Tibial nerve (tissue), 4 donors: ENCODE measurements at regions not wholly inside any gene's neighbourhood (a gene's known extent, or its start where the extent isn't known, plus 50 kb on each side); places are given as distances from the start of the nearest gene placed in this dataset.

Experiments used
- DNase-seq, 2 donors: peaks; one replicate each; pipeline ENCODE4 v3.0.0-alpha.2; 2019; ENCODE audit warnings: low spot score in 2 of 2
- H3K27ac ChIP-seq, 4 donors: fragments of 200-600 bp; sonication (generic) in 3 of 4; one replicate each; pipeline ENCODE4 v1.5.1; 2017 to 2019; ENCODE audit warnings: mild to moderate bottlenecking in 1 of 4
- H3K27me3 ChIP-seq, 2 donors: fragments of 200-600 bp; sonication (generic) in 1 of 2; one replicate each; pipeline versions ENCODE4 v1.5.1 to v1.6.0; 2017 to 2019
- H3K36me3 ChIP-seq, 3 donors: fragments of 200-600 bp; sonication (generic); one replicate each; pipeline ENCODE4 v1.5.1; 2018 to 2019
- H3K4me1 ChIP-seq, 4 donors: fragments of 200-600 bp; sonication (generic) in 3 of 4; one replicate each; pipeline ENCODE4 v1.5.1; 2017 to 2019
- H3K4me3 ChIP-seq, 4 donors: fragments of 200-600 bp; sonication (generic) in 3 of 4; one replicate each; pipeline ENCODE4 v1.5.1; 2017 to 2019; ENCODE audit warnings: mild to moderate bottlenecking in 1 of 4, moderate library complexity in 1 of 4
- H3K9me3 ChIP-seq, 4 donors: fragments of 200-600 bp; sonication (generic) in 3 of 4; one replicate each; pipeline ENCODE4 v1.5.1; 2017 to 2019
- CTCF ChIP-seq, 5 experiments: fragments of 200-600 bp in 3 of 5; fragments of 450-650 bp in 2 of 5; sonication (generic) in 3 of 5; IDR thresholded peaks; one replicate each; pipeline ENCODE4 v1.5.1; 2016 to 2019; ENCODE audit warnings: antibody characterized with exemption in 5 of 5, mild to moderate bottlenecking in 3 of 5, moderate library complexity in 2 of 5
- EP300 ChIP-seq, 2 donors: sonication (generic); formaldehyde crosslinking; IDR thresholded peaks; one replicate each; pipeline ENCODE4 v1.6.1; 2017; ENCODE audit warnings: antibody characterized with exemption in 2 of 2, mild to moderate bottlenecking in 1 of 2
- POLR2A ChIP-seq, 2 donors: fragments of 450-650 bp; IDR thresholded peaks; one replicate each; pipeline ENCODE4 v1.6.1; 2017; ENCODE audit warnings: antibody characterized with exemption in 2 of 2, mild to moderate bottlenecking in 2 of 2, moderate library complexity in 2 of 2
- WGBS, 2 donors: methylation state at CpG; one replicate each; pipeline ENCODE4 v1.1.5; 2018; 5-methylcytosine and 5-hydroxymethylcytosine counted together

GRCh38 chr18:986051-986450 is 81.4 kb downstream of the ADCYAP1 start:
- Histone ChIP-seq H3K4me3 (no peak overlapping the region), H3K27me3 (no peaks in the 10 kb centered on the region), H3K9me3 (no peaks in the 10 kb centered on the region), H3K27ac (no peak overlapping the region), H3K36me3 (no peaks in the 10 kb centered on the region), H3K4me1 (peaks cover 0 to 5% (median 0%) of the 10 kb centered on the region in 4 donors)
- no peak for DNase-seq
- WGBS, 2 donors: 53 to 80% methylated on average over 3 of the region's 3 CpGs
- no peak for TF ChIP-seq CTCF (IDR thresholded peaks at IDR 0.05)
- TF ChIP-seq POLR2A (IDR thresholded peaks at IDR 0.05): no peak
- no peak for TF ChIP-seq EP300 (IDR thresholded peaks at IDR 0.05)

- Histone ChIP-seq H3K27ac (no peak overlapping the region), H3K27me3 (no peaks in the 10 kb centered on the region), H3K4me3 (no peak overlapping the region), H3K36me3 (no peaks in the 10 kb centered on the region), H3K9me3 (no peaks in the 10 kb centered on the region), H3K4me1 (peaks cover 0 to 5% (median 0%) of the 10 kb centered on the region in 4 donors)
- WGBS, 2 donors: 94 to 100% methylated on average over 1 of the region's 1 CpG
- DNase-seq: no peak
- no peak for TF ChIP-seq POLR2A (IDR thresholded peaks at IDR 0.05)
- no peak for TF ChIP-seq EP300 (IDR thresholded peaks at IDR 0.05)
- TF ChIP-seq CTCF (IDR thresholded peaks at IDR 0.05): no peak
These were observed 81.9 kb downstream of the ADCYAP1 start for GRCh38 chr18:986552-986951.

GRCh38 chr18:987325-988186 is 82.9 kb downstream of the ADCYAP1 start:
- DNase-seq: no peak
- 68 to 74% methylated on average over 6 of the region's 6 CpGs for WGBS, 2 donors
- H3K27me3 ChIP-seq: no peaks in the 10 kb centered on the region
- TF ChIP-seq POLR2A (IDR thresholded peaks at IDR 0.05) (no peak), CTCF (IDR thresholded peaks at IDR 0.05) (no peak), EP300 (IDR thresholded peaks at IDR 0.05) (no peak)
- H3K36me3 ChIP-seq: no peaks in the 10 kb centered on the region
- no peak overlapping the region for H3K4me3 ChIP-seq
- H3K9me3 ChIP-seq: peaks cover 0 to under 1% (median 0%) of the 10 kb centered on the region in 4 donors
- peaks cover 0 to 5% (median 0%) of the 10 kb centered on the region in 4 donors for H3K4me1 ChIP-seq
- no peak overlapping the region for H3K27ac ChIP-seq

GRCh38 chr18:989425-989824 is 84.8 kb downstream of the ADCYAP1 start:
- TF ChIP-seq POLR2A (IDR thresholded peaks at IDR 0.05): no peak
- no peak for TF ChIP-seq EP300 (IDR thresholded peaks at IDR 0.05)
- no peak for TF ChIP-seq CTCF (IDR thresholded peaks at IDR 0.05)
- Histone ChIP-seq H3K9me3 (peaks cover 0 to 9% (median 0%) of the 10 kb centered on the region in 4 donors), H3K36me3 (no peaks in the 10 kb centered on the region), H3K4me3 (no peak overlapping the region), H3K27ac (no peak overlapping the region), H3K4me1 (peaks cover 0 to 5% (median 0%) of the 10 kb centered on the region in 4 donors), H3K27me3 (no peaks in the 10 kb centered on the region)
- WGBS, 2 donors: 68 to 73% methylated on average over 2 of the region's 2 CpGs
- no peak for DNase-seq

GRCh38 chr18:990197-990596 is 85.5 kb downstream of the ADCYAP1 start:
- TF ChIP-seq POLR2A (IDR thresholded peaks at IDR 0.05) (no peak), CTCF (IDR thresholded peaks at IDR 0.05) (no peak), EP300 (IDR thresholded peaks at IDR 0.05) (no peak)
- H3K4me1 ChIP-seq: peaks cover 0 to 3% (median 0%) of the 10 kb centered on the region in 4 donors
- H3K4me3 ChIP-seq: no peak overlapping the region
- H3K36me3 ChIP-seq: no peaks in the 10 kb centered on the region
- H3K9me3 ChIP-seq: peaks cover 0 to 9% (median 0%) of the 10 kb centered on the region in 4 donors
- no peak overlapping the region for H3K27ac ChIP-seq
- DNase-seq: no peak
- H3K27me3 ChIP-seq: no peaks in the 10 kb centered on the region
- WGBS, 2 donors: 83 to 96% methylated on average over 2 of the region's 2 CpGs
